DND-41 (cell line): ENCODE measurements at regions not wholly inside any gene's neighbourhood (a gene's known extent, or its start where the extent isn't known, plus 50 kb on each side); places are given as distances from the start of the nearest gene placed in this dataset.

Source experiments
- ATAC-seq: fragments of 200-7000 bp; cut with Tn5 transposase; 3 replicates; pipeline ENCODE4 v1.9.1; 2021; ENCODE audit warnings: low read depth; ENCODE audit not compliant: insufficient read depth
- DNase-seq: peaks from one replicate; pipeline ENCODE4 v3.0.0-alpha.2; 2020
- H2AFZ ChIP-seq: 2 replicates; pipeline ENCODE4 v1.6.0; 2012; ENCODE audit warnings: low read depth, low read length
- H3K27ac ChIP-seq: 2 replicates; pipeline ENCODE4 v1.5.1; 2012; ENCODE audit warnings: low read length, inconsistent platforms
- H3K27me3 ChIP-seq: fragments of 200-600 bp; sonication (generic); 2 replicates; pipeline ENCODE4 v1.6.0; 2012; ENCODE audit warnings: low read length, mild to moderate bottlenecking, inconsistent platforms; ENCODE audit not compliant: insufficient read depth, poor library complexity
- H3K36me3 ChIP-seq: 2 replicates; pipeline ENCODE4 v1.5.1; 2012; ENCODE audit warnings: low read length, inconsistent platforms; ENCODE audit not compliant: insufficient read depth
- H3K4me1 ChIP-seq: 2 replicates; pipeline ENCODE4 v1.5.1; 2012; ENCODE audit warnings: mild to moderate bottlenecking, low read length; ENCODE audit not compliant: insufficient read depth
- H3K4me2 ChIP-seq: 2 replicates; pipeline ENCODE4 v1.6.0; 2012; ENCODE audit warnings: mild to moderate bottlenecking, moderate library complexity, low read length, inconsistent platforms; ENCODE audit not compliant: insufficient read depth
- H3K4me3 ChIP-seq, 2 experiments: fragments of 200-600 bp in 1 of 2; shearing (Covaris generic) in 1 of 2; 2 replicates each; pipeline ENCODE4 v1.5.1; 2012 to 2016; ENCODE audit warnings: inconsistent platforms in 2 of 2, low read length in 2 of 2, mild to moderate bottlenecking in 2 of 2, low read depth in 1 of 2, moderate library complexity in 1 of 2
- H3K79me2 ChIP-seq: 2 replicates; pipeline ENCODE4 v1.6.0; 2012; ENCODE audit warnings: low read length, inconsistent platforms; ENCODE audit not compliant: insufficient read depth
- H3K9ac ChIP-seq: 2 replicates; pipeline ENCODE4 v1.6.0; 2012; ENCODE audit warnings: low read depth, mild to moderate bottlenecking, inconsistent platforms, low read length, moderate library complexity
- H3K9me3 ChIP-seq: 2 replicates; pipeline ENCODE4 v1.5.1; 2012; ENCODE audit warnings: low read length, moderate library complexity, mild to moderate bottlenecking, inconsistent platforms; ENCODE audit not compliant: insufficient read depth, severe bottlenecking
- H4K20me1 ChIP-seq: 2 replicates; pipeline ENCODE4 v1.6.0; 2012; ENCODE audit warnings: low read length; ENCODE audit not compliant: insufficient read depth
- CTCF ChIP-seq: IDR thresholded peaks from 2 replicates; pipeline ENCODE4 v1.5.1; 2012; ENCODE audit warnings: borderline replicate concordance, low read length, moderate library complexity, mild to moderate bottlenecking; ENCODE audit not compliant: poor library complexity, severe bottlenecking; ENCODE audit errors: extremely low read depth
- EZH2 ChIP-seq: IDR thresholded peaks from 3 replicates; pipeline ENCODE4 v1.6.1; 2012; ENCODE audit warnings: borderline replicate concordance, low read depth, mild to moderate bottlenecking, moderate library complexity, low read length, inconsistent platforms; ENCODE audit not compliant: severe bottlenecking

- H3K79me2 ChIP-seq = no peaks in the 10 kb centered on the region
- H3K27me3 ChIP-seq = no peaks in the 10 kb centered on the region
- no peak overlapping the region for H3K9ac ChIP-seq
- no peak overlapping the region for H3K4me3 ChIP-seq
- no peaks in the 10 kb centered on the region for H4K20me1 ChIP-seq
- no peak for TF ChIP-seq EZH2
- no peak for TF ChIP-seq CTCF
- H3K27ac ChIP-seq = no peak overlapping the region
- H3K4me2 ChIP-seq = no peak overlapping the region
- no peaks in the 10 kb centered on the region for H3K4me1 ChIP-seq
- no peaks in the 10 kb centered on the region for H3K9me3 ChIP-seq
- no peak for DNase-seq
- H3K36me3 ChIP-seq = no peaks in the 10 kb centered on the region
- no peak for ATAC-seq
- H2AFZ ChIP-seq = no peak overlapping the region
These were observed 225.4 kb upstream of the TMEM72 start for GRCh38 chr10:44685747-44686146.

- H3K27ac ChIP-seq = no peak overlapping the region
- no peaks in the 10 kb centered on the region for H3K36me3 ChIP-seq
- no peaks in the 10 kb centered on the region for H3K27me3 ChIP-seq
- no peak for ATAC-seq
- H3K4me3 ChIP-seq = no peak overlapping the region
- H3K9me3 ChIP-seq = no peaks in the 10 kb centered on the region
- no peaks in the 10 kb centered on the region for H3K79me2 ChIP-seq
- TF ChIP-seq CTCF (peak; percentile 26), EZH2 (no peak)
- H3K4me1 ChIP-seq = no peaks in the 10 kb centered on the region
- no peak overlapping the region for H3K4me2 ChIP-seq
- DNase-seq = no peak
- no peak overlapping the region for H2AFZ ChIP-seq
- H4K20me1 ChIP-seq = no peaks in the 10 kb centered on the region
- no peak overlapping the region for H3K9ac ChIP-seq
These were observed 221.8 kb upstream of the TMEM72 start for GRCh38 chr10:44689368-44689767.

GRCh38 chr10:44696496-44696895 is 214.6 kb upstream of the TMEM72 start:
- H3K9ac ChIP-seq = no peak overlapping the region
- no peak overlapping the region for H3K27ac ChIP-seq
- no peaks in the 10 kb centered on the region for H4K20me1 ChIP-seq
- H3K36me3 ChIP-seq = no peaks in the 10 kb centered on the region
- no peaks in the 10 kb centered on the region for H3K79me2 ChIP-seq
- H2AFZ ChIP-seq = no peak overlapping the region
- H3K4me2 ChIP-seq = no peak overlapping the region
- DNase-seq = no peak
- peaks cover 3% of the 10 kb centered on the region for H3K9me3 ChIP-seq
- no peaks in the 10 kb centered on the region for H3K27me3 ChIP-seq
- no peaks in the 10 kb centered on the region for H3K4me1 ChIP-seq
- no peak for ATAC-seq
- H3K4me3 ChIP-seq = no peak overlapping the region
- no peak for TF ChIP-seq CTCF
- TF ChIP-seq EZH2 = no peak

GRCh38 chr10:44697116-44697515 is 214.0 kb upstream of the TMEM72 start:
- Histone ChIP-seq H3K79me2 (no peaks in the 10 kb centered on the region), H3K4me1 (no peaks in the 10 kb centered on the region), H3K4me3 (no peak overlapping the region), H3K27ac (no peak overlapping the region), H2AFZ (no peak overlapping the region), H3K4me2 (no peak overlapping the region), H3K36me3 (no peaks in the 10 kb centered on the region), H3K9ac (no peak overlapping the region), H3K9me3 (peaks cover 3% of the 10 kb centered on the region), H3K27me3 (no peaks in the 10 kb centered on the region), H4K20me1 (no peaks in the 10 kb centered on the region)
- TF ChIP-seq EZH2 (no peak), CTCF (no peak)
- ATAC-seq (no peak), DNase-seq (no peak)
